Neural progenitor cell (in vitro differentiated cells): ENCODE measurements at regions not wholly inside any gene's neighbourhood (a gene's known extent, or its start where the extent isn't known, plus 50 kb on each side); places are given as distances from the start of the nearest gene placed in this dataset.

ENCODE experiments used
- CTCF ChIP-seq: fragments of 200-600 bp; sonication (generic); IDR thresholded peaks from 2 replicates; pipeline ENCODE4 v1.5.1; 2017; ENCODE audit warnings: antibody characterized with exemption, mild to moderate bottlenecking
- EZH2 ChIP-seq: fragments of 200-600 bp; sonication (generic); IDR thresholded peaks from 2 replicates; pipeline ENCODE4 v1.6.1; 2017; ENCODE audit warnings: antibody characterized with exemption, mild to moderate bottlenecking, moderate library complexity
- EZH2phosphoT487 ChIP-seq: fragments of 200-600 bp; sonication (generic); IDR thresholded peaks from 2 replicates; pipeline ENCODE4 v1.6.1; 2017; ENCODE audit warnings: antibody characterized with exemption

GRCh38 chr5:167916706-167917105 lies 374.7 kb upstream of the WWC1 start:
- TF ChIP-seq CTCF (no peak), EZH2 (no peak), EZH2phosphoT487 (no peak)
